Body of pancreas (tissue), 4 donors: ENCODE measurements at regions not wholly inside any gene's neighbourhood (a gene's known extent, or its start where the extent isn't known, plus 50 kb on each side); places are given as distances from the start of the nearest gene placed in this dataset.

Source experiments
- ATAC-seq: fragments of 150-250 bp; one replicate; pipeline ENCODE4 v1.9.1; 2016
- DNase-seq, 4 donors: peaks; one replicate each; pipeline ENCODE4 v3.0.0-alpha.2; 2019
- H3K27ac ChIP-seq, 4 donors: fragments of 200-600 bp; sonication (generic); 1 replicate in 3 of 4; 2 replicates in 1 of 4; pipeline versions ENCODE4 v1.5.1 to v1.6.1; 2016 to 2019; ENCODE audit warnings: mild to moderate bottlenecking in 1 of 4, mixed read lengths in 1 of 4, moderate library complexity in 1 of 4
- H3K27me3 ChIP-seq, 2 donors: fragments of 200-600 bp; sonication (generic); one replicate each; pipeline ENCODE4 v1.6.0; 2016; ENCODE audit warnings: mild to moderate bottlenecking in 1 of 2
- H3K36me3 ChIP-seq, 2 donors: fragments of 200-600 bp; sonication (generic); replicated peaks in 1 of 2; 2 replicates each; pipeline ENCODE4 v1.5.1; 2016; ENCODE audit warnings: low read depth in 2 of 2; ENCODE audit not compliant: insufficient read depth in 1 of 2
- H3K4me1 ChIP-seq: fragments of 200-600 bp; sonication (generic); one replicate; pipeline ENCODE4 v1.6.0; 2016
- H3K4me3 ChIP-seq, 2 donors: fragments of 200-600 bp; sonication (generic); 1 replicate in 1 of 2; 2 replicates in 1 of 2; pipeline ENCODE4 v1.5.1; 2016 to 2019
- H3K9me3 ChIP-seq, 3 donors: fragments of 200-600 bp; sonication (generic); 1 replicate in 2 of 3; 2 replicates in 1 of 3; pipeline ENCODE4 v1.5.1; 2016
- POLR2A ChIP-seq, 3 donors: fragments of 450-650 bp; IDR thresholded peaks; one replicate each; pipeline ENCODE4 v1.6.1; 2016; ENCODE audit warnings: antibody characterized with exemption in 3 of 3, mild to moderate bottlenecking in 2 of 3
- WGBS, 2 donors: methylation state at CpG; one replicate each; pipeline ENCODE4 v1.1.5; 2017; 5-methylcytosine and 5-hydroxymethylcytosine counted together
- intact Hi-C: fragments of 100-400 bp; cut with DNase I; formaldehyde crosslinking; loops from one replicate; pipeline ENCODE4 v1.15.1; 2023
- TF ChIP-seq, protein P1 (sequence below), 7 experiments: fragments of 450-650 bp in 4 of 7; fragments of 200-600 bp in 3 of 7; sonication (generic) in 3 of 7; IDR thresholded peaks; one replicate each; pipeline ENCODE4 v1.5.1; 2016 to 2019; ENCODE audit warnings: antibody characterized with exemption in 7 of 7

DNA sequence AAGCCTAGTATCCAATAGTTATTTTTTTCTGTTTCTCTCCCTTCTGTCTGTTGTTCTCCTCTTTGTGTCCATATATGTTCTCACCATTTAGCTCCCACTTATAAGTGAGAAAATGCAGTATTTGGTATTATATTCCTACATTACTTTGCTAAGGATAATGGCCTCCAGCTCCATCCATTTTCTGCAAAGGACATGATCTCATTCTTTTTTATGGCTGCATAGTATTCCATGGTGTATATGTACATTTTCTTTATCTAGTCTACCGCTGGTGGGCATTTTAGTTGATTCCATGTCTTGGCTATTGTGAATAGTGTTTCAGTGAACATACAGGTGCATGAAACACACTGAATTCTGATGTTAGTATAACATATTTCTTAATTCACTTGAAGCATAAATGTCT is 348.9 kb upstream of the TRPC7 start:
- intact Hi-C loops, result no loop called here
- Histone ChIP-seq H3K27ac (no peak overlapping the region), H3K4me1 (no peaks in the 10 kb centered on the region), H3K27me3 (no peaks in the 10 kb centered on the region), H3K4me3 (no peak overlapping the region), H3K9me3 (no peaks in the 10 kb centered on the region), H3K36me3 (no peaks in the 10 kb centered on the region)
- DNase-seq, result no peak
- ATAC-seq, result no peak
- TF ChIP-seq, protein P1, sequence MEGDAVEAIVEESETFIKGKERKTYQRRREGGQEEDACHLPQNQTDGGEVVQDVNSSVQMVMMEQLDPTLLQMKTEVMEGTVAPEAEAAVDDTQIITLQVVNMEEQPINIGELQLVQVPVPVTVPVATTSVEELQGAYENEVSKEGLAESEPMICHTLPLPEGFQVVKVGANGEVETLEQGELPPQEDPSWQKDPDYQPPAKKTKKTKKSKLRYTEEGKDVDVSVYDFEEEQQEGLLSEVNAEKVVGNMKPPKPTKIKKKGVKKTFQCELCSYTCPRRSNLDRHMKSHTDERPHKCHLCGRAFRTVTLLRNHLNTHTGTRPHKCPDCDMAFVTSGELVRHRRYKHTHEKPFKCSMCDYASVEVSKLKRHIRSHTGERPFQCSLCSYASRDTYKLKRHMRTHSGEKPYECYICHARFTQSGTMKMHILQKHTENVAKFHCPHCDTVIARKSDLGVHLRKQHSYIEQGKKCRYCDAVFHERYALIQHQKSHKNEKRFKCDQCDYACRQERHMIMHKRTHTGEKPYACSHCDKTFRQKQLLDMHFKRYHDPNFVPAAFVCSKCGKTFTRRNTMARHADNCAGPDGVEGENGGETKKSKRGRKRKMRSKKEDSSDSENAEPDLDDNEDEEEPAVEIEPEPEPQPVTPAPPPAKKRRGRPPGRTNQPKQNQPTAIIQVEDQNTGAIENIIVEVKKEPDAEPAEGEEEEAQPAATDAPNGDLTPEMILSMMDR (IDR thresholded peaks at IDR 0.05), result no peak
- no peak for TF ChIP-seq POLR2A (IDR thresholded peaks at IDR 0.05)
- WGBS, 2 donors, result 80 to 88% methylated on average over 1 of the region's 1 CpG

DNA sequence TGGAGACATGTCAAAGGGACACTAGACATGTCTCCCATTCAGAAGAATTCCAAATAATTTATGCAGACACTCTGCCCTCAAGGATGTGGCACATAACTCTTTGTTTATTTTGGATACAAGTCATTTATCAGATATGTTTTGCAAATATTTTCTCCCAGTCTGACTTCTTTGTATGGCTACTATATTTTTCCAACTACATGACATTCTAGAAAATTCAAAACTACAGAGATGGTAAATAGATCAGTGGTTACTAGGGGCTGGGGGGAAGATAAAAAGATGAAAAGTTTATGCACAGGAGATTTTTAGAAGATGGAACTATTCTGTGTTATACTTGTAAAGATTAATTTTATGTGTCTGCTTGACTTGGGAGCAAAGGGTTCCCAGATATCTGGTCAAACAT is 347.3 kb upstream of the TRPC7 start:
- TF ChIP-seq, protein P1 (IDR thresholded peaks at IDR 0.05), result no peak
- no peak for TF ChIP-seq POLR2A (IDR thresholded peaks at IDR 0.05)
- intact Hi-C loops, result no loop called here
- ATAC-seq, result no peak

DNA sequence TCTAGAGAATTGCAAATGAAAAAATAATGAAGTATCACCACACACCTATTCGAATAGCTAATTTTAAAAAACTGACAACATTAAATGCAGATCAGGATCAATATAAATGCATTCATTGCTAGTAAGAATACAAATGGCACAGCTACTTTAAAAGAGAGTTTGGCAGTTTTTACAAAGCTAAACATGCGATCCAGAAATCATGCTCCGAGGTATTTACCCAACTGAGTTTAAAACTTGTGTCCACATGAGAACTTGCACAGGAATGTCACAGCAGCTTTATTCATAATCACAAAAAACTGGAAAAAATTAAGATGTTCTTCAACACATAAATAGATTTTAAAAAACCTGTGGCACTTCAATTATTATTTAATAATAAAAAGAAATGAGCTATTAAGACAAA is 345.5 kb upstream of the TRPC7 start:
- TF ChIP-seq POLR2A (IDR thresholded peaks at IDR 0.05), result no peak
- TF ChIP-seq, protein P1 (IDR thresholded peaks at IDR 0.05), result no peak
- Histone ChIP-seq H3K27ac (no peak overlapping the region), H3K36me3 (no peaks in the 10 kb centered on the region), H3K9me3 (no peaks in the 10 kb centered on the region), H3K4me1 (no peaks in the 10 kb centered on the region), H3K4me3 (no peak overlapping the region), H3K27me3 (no peaks in the 10 kb centered on the region)
- WGBS, 2 donors, result 60 to 64% methylated on average over 3 of the region's 3 CpGs
- DNase-seq, result no peak
- intact Hi-C loops, result no loop called here
- ATAC-seq, result no peak

More for the DNA sequence above, 347.3 kb upstream of the TRPC7 start:
- Histone ChIP-seq H3K27me3 (no peaks in the 10 kb centered on the region), H3K4me3 (no peak overlapping the region), H3K9me3 (no peaks in the 10 kb centered on the region), H3K36me3 (no peaks in the 10 kb centered on the region), H3K4me1 (no peaks in the 10 kb centered on the region), H3K27ac (no peak overlapping the region)
- no peak for DNase-seq

DNA sequence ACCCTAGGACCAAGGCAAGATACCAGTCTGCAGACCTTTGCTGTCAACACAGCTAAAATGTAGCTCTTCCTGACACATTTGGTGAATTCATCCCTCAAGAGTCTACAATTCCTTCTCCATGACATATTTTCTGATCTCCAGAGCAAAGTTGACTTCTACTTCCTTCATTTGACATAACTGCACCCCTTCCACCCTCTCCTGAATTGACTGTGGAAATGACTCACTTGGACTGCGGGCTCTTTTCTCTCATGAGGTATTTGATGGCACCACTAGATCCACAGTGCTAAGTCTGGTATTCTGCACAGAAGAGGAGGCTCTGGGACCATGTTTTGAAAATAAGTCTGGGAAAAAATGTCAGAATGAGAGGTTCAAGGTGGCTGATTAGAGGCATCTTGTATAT is 338.4 kb upstream of the TRPC7 start:
- Histone ChIP-seq H3K36me3 (no peaks in the 10 kb centered on the region), H3K27me3 (no peaks in the 10 kb centered on the region), H3K4me3 (no peak overlapping the region), H3K27ac (no peak overlapping the region), H3K9me3 (no peaks in the 10 kb centered on the region), H3K4me1 (no peaks in the 10 kb centered on the region)
- DNase-seq (no peak), ATAC-seq (no peak)
- TF ChIP-seq, protein P1 (IDR thresholded peaks at IDR 0.05), result no peak
- TF ChIP-seq POLR2A (IDR thresholded peaks at IDR 0.05), result no peak
- 83 to 93% methylated on average over 1 of the region's 1 CpG for WGBS, 2 donors
- intact Hi-C loops, result no loop called here

DNA sequence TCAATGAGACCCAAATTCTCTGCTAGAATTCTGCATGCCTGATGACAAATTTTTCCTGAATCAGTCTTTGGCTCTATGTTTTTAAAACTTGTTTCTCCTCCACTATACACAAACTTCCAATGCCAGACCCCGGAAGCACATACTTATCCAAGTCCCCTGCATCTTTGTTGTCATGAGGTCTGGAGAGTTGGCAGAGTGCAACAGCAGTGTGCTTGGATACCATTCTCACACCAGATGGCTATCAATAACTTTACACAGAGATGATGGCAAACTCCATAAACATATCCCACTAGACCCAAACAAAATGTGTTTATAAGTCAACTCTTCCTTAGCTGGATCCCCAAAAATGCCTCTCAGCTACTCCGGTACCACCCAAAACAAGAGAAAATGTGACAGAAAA is 337.7 kb upstream of the TRPC7 start:
- no peaks in the 10 kb centered on the region for H3K27me3 ChIP-seq
- no peak for DNase-seq
- no peak for ATAC-seq
- no peak overlapping the region for H3K4me3 ChIP-seq
- no peak for TF ChIP-seq POLR2A (IDR thresholded peaks at IDR 0.05)
- TF ChIP-seq, protein P1 (IDR thresholded peaks at IDR 0.05), result no peak
- 89 to 97% methylated on average over 2 of the region's 2 CpGs for WGBS, 2 donors
- H3K9me3 ChIP-seq, result no peaks in the 10 kb centered on the region
- intact Hi-C loops, result no loop called here
- H3K36me3 ChIP-seq, result no peaks in the 10 kb centered on the region
- no peaks in the 10 kb centered on the region for H3K4me1 ChIP-seq
- no peak overlapping the region for H3K27ac ChIP-seq
